ENCODE measurements at regions not wholly inside any gene's neighbourhood (a gene's known extent, or its start where the extent isn't known, plus 50 kb on each side); places are given as distances from the start of the nearest gene placed in this dataset.
"Not testable (repeated sequence)": the region's sequence is repeated elsewhere in the genome, so short reads cannot be mapped to it uniquely, and the experiment has no call there.

DNA sequence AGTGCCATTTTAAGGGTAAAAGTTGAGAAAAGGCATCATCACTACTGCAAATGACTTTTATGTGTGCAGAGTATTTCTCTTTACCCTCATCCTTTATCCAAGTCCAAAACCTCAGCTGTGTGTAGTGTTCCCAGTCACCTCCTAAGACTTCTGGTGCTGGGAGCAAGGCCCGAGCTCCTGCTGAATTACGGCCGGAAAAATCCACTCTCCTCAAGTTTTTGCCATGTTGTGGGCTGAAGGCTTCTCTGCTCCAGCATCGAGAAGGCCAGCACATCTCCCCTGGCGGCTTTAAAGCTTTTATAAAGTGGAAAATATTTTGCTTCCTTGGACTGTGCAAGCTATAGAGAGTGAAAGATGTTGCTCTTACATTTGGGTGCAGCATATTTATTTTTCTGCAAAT lies 153.2 kb upstream of the THBS2 start:
- H3K4me1 Mint-ChIP-seq, result no peaks in the 10 kb centered on the region
- H3K27me3 ChIP-seq (ENCODE audit: insufficient read depth, low read length, poor library complexity, severe bottlenecking), result no peaks in the 10 kb centered on the region
- no peak overlapping the region for H3K27ac Mint-ChIP-seq
- H3K4me3 ChIP-seq (ENCODE audit: low read length), result no peak overlapping the region
- no peaks in the 10 kb centered on the region for H3K4me1 ChIP-seq (ENCODE audit: insufficient read depth, low read length)
- POLR2A ChIA-PET, result no interaction called here
- H3K36me3 ChIP-seq (ENCODE audit: insufficient read depth, low read length), result no peaks in the 10 kb centered on the region
- CTCF ChIA-PET, result no interaction called here
- no peaks in the 10 kb centered on the region for H3K9me3 ChIP-seq (ENCODE audit: low read length)
- H3K36me3 Mint-ChIP-seq, result no peaks in the 10 kb centered on the region
- H3K4me3 Mint-ChIP-seq, result no peak overlapping the region
- H3K27me3 Mint-ChIP-seq, result peaks cover 11 to 36% of the 10 kb centered on the region in 2 donors
- no peak overlapping the region for H3K27ac ChIP-seq (ENCODE audit: low read depth, low read length)
- DNase-seq, result no peak
- no peaks in the 10 kb centered on the region for H3K9me3 Mint-ChIP-seq

DNA sequence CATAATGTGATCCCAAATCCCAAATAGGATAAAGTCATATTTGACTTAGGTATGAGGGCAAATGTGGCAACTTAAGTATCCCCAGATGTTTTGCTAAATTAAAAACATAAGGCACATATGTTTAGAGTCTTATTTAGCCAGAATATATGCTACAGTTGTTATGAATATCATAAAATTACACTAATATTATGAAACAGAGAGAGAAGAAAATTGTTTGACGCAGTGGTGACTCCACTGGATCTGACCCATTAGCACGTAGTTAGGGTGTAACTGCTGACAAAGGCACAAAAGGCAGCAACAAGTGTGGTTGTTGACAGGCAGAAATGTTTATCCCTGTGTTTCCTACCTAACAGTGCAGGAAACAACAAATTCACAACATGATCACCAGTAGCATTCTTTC lies 152.4 kb upstream of the THBS2 start:
- DNase-seq, result no peak
- H3K4me1 ChIP-seq (ENCODE audit: insufficient read depth, low read length), result no peaks in the 10 kb centered on the region
- no peaks in the 10 kb centered on the region for H3K36me3 Mint-ChIP-seq
- ChIA-PET CTCF (no interaction called here), POLR2A (no interaction called here)
- no peak overlapping the region for H3K4me3 ChIP-seq (ENCODE audit: low read length)
- no peaks in the 10 kb centered on the region for H3K27me3 ChIP-seq (ENCODE audit: insufficient read depth, low read length, poor library complexity, severe bottlenecking)
- H3K9me3 ChIP-seq (ENCODE audit: low read length), result no peaks in the 10 kb centered on the region
- no peak overlapping the region for H3K27ac Mint-ChIP-seq
- no peaks in the 10 kb centered on the region for H3K4me1 Mint-ChIP-seq
- H3K27me3 Mint-ChIP-seq, result peaks cover 9 to 36% of the 10 kb centered on the region in 2 donors
- H3K9me3 Mint-ChIP-seq, result no peaks in the 10 kb centered on the region
- no peak overlapping the region for H3K27ac ChIP-seq (ENCODE audit: low read depth, low read length)
- H3K36me3 ChIP-seq (ENCODE audit: insufficient read depth, low read length), result no peaks in the 10 kb centered on the region
- H3K4me3 Mint-ChIP-seq, result no peak overlapping the region

DNA sequence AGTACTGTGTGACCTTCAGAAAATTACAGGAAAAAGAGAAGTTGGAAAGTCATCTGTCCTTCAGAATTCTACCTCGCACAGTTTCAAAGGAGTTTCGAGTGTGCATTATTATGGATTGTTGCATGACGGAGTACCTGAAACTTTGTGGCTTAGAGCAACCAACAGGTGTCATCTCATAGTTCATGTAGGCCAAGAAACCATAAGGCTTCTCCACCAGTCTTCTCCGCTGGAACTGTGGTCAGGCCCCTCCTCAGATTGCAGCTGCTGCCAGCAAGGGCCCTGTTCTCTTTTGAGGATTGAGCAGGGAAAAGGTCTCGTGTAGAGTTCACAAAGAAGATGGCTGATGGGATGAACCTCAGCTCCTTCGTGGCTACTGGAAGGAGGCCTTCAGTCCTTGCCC lies 151.2 kb upstream of the THBS2 start:
- Mint-ChIP-seq H3K4me1 (no peaks in the 10 kb centered on the region), H3K9me3 (no peaks in the 10 kb centered on the region), H3K4me3 (no peak overlapping the region), H3K36me3 (no peaks in the 10 kb centered on the region), H3K27me3 (peaks cover 5 to 24% of the 10 kb centered on the region in 2 donors), H3K27ac (no peak overlapping the region)
- Histone ChIP-seq H3K9me3 (ENCODE audit: low read length) (no peaks in the 10 kb centered on the region), H3K4me3 (ENCODE audit: low read length) (no peak overlapping the region), H3K36me3 (ENCODE audit: insufficient read depth, low read length) (no peaks in the 10 kb centered on the region), H3K27ac (ENCODE audit: low read depth, low read length) (no peak overlapping the region), H3K4me1 (ENCODE audit: insufficient read depth, low read length) (no peaks in the 10 kb centered on the region), H3K27me3 (ENCODE audit: insufficient read depth, low read length, poor library complexity, severe bottlenecking) (no peaks in the 10 kb centered on the region)
- DNase-seq, result no peak
- POLR2A ChIA-PET, result no interaction called here
- CTCF ChIA-PET, result no interaction called here

DNA sequence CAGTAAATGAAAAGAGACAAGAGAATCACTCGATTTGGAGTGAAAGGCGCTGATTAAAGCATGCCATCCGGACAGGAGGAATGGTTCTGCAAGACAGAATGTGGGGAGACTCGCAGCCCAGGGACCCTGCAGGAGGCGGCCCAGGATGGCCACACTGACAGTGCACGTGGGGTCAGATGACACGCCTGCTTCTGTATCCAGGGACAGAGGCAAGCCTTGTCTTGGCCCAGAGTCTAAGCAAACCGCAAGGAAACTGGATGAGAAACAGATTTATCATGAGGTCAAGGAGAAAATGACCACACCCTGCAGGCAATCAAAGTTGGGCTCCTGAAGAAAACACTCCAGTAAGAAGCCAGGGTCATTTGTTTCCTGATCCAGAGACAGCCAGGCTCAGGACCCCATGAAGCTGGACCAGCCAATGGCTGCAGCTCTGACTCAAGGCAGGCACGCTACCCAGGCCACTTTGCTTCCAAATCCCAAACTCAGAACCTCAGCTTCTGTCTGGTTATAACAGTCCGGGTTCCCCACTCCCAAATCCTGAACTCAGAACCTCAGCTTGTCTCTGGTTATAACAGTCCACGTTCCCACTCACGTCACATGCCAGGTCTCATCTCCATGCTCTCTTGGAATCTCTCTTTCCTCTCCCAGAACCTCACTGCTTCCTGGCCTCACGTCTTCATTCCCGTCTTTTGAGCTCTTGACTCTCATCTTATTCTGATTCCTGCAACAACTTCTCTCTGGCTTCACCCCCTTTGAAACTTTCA lies 144.9 kb upstream of the THBS2 start:
- Mint-ChIP-seq H3K36me3 (no peaks in the 10 kb centered on the region), H3K4me1 (no peaks in the 10 kb centered on the region), H3K27ac (no peak overlapping the region), H3K4me3 (no peak overlapping the region), H3K27me3 (peaks cover 8 to 11% of the 10 kb centered on the region in 2 donors), H3K9me3 (peaks cover 0 to 2% (median 0%) of the 10 kb centered on the region in 5 donors)
- Histone ChIP-seq H3K4me3 (ENCODE audit: low read length) (no peak overlapping the region), H3K27ac (ENCODE audit: low read depth, low read length) (no peak overlapping the region), H3K27me3 (ENCODE audit: insufficient read depth, low read length, poor library complexity, severe bottlenecking) (no peaks in the 10 kb centered on the region), H3K4me1 (ENCODE audit: insufficient read depth, low read length) (no peaks in the 10 kb centered on the region), H3K9me3 (ENCODE audit: low read length) (no peaks in the 10 kb centered on the region), H3K36me3 (ENCODE audit: insufficient read depth, low read length) (no peaks in the 10 kb centered on the region)
- DNase-seq, result no peak
- POLR2A ChIA-PET, result no interaction called here
- CTCF ChIA-PET, result no interaction called here

DNA sequence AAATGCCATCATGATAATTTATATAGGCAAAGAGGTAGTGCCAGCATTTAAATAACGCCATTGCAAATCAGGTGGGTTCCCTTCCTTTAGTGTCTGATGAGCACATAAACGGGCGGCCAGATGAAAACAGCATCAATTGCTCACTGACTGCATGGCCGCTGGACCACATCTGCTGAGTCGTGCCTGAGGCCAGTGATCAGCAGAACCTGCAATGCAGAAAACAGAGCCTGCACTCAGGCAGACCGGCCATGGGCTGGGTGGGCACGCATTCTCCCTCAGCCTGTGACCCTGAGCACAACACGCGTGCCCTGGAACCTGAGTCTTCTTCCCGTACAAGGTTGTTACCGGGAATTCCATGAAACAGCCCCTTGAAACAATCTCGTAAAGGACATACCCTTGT lies 144.0 kb upstream of the THBS2 start:
- CTCF ChIA-PET, result no interaction called here
- Mint-ChIP-seq H3K27ac (no peak overlapping the region), H3K4me3 (no peak overlapping the region), H3K36me3 (no peaks in the 10 kb centered on the region), H3K9me3 (peaks cover 0 to 2% (median 0%) of the 10 kb centered on the region in 5 donors), H3K4me1 (no peaks in the 10 kb centered on the region), H3K27me3 (peaks cover 8 to 11% of the 10 kb centered on the region in 2 donors)
- H3K4me1 ChIP-seq (ENCODE audit: insufficient read depth, low read length), result no peaks in the 10 kb centered on the region
- POLR2A ChIA-PET, result no interaction called here
- H3K27ac ChIP-seq (ENCODE audit: low read depth, low read length), result no peak overlapping the region
- H3K27me3 ChIP-seq (ENCODE audit: insufficient read depth, low read length, poor library complexity, severe bottlenecking), result no peaks in the 10 kb centered on the region
- DNase-seq, result no peak
- H3K4me3 ChIP-seq (ENCODE audit: low read length), result no peak overlapping the region
- no peaks in the 10 kb centered on the region for H3K9me3 ChIP-seq (ENCODE audit: low read length)
- H3K36me3 ChIP-seq (ENCODE audit: insufficient read depth, low read length), result no peaks in the 10 kb centered on the region

DNA sequence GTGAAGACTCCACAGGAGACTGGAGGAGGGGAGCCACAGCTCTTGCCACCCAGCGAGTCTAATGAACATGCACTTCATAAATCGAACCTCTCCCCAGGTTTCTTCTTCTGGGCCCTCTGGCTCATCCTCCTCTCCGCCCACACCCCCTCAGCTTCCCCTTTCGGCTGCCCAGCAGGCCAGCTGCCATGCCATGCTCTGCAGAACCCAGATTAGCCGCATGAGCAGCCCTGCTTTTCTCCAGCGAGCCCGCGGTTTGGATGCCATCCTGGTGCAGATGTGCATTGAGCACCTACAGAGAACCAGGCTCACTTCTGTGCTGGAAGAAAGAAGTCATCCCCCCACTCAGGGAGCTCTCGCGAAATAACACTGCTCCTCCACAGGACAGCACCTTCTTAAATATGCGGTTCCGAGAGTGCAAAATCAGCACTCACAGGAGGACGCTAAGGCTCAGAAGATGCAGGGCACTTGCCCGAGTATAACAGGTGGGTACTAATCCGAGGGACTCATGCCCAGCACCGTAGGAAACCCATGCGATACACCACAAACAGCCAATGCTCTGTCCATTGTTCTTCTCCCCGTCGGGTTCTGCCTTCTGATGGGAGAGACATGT lies 143.0 kb upstream of the THBS2 start:
- H3K4me3 Mint-ChIP-seq, result no peak overlapping the region
- no peak overlapping the region for H3K27ac ChIP-seq (ENCODE audit: low read depth, low read length)
- no peak overlapping the region for H3K4me3 ChIP-seq (ENCODE audit: low read length)
- CTCF ChIA-PET, result no interaction called here
- no peaks in the 10 kb centered on the region for H3K36me3 Mint-ChIP-seq
- H3K9me3 Mint-ChIP-seq, result peaks cover 0 to 4% (median 0%) of the 10 kb centered on the region in 5 donors
- no peaks in the 10 kb centered on the region for H3K4me1 ChIP-seq (ENCODE audit: insufficient read depth, low read length)
- H3K9me3 ChIP-seq (ENCODE audit: low read length), result no peaks in the 10 kb centered on the region
- DNase-seq, result no peak
- no peak overlapping the region for H3K27ac Mint-ChIP-seq
- H3K27me3 Mint-ChIP-seq, result peaks cover 8 to 11% of the 10 kb centered on the region in 2 donors
- H3K4me1 Mint-ChIP-seq, result no peaks in the 10 kb centered on the region
- POLR2A ChIA-PET, result no interaction called here
- H3K27me3 ChIP-seq (ENCODE audit: insufficient read depth, low read length, poor library complexity, severe bottlenecking), result no peaks in the 10 kb centered on the region
- no peaks in the 10 kb centered on the region for H3K36me3 ChIP-seq (ENCODE audit: insufficient read depth, low read length)

DNA sequence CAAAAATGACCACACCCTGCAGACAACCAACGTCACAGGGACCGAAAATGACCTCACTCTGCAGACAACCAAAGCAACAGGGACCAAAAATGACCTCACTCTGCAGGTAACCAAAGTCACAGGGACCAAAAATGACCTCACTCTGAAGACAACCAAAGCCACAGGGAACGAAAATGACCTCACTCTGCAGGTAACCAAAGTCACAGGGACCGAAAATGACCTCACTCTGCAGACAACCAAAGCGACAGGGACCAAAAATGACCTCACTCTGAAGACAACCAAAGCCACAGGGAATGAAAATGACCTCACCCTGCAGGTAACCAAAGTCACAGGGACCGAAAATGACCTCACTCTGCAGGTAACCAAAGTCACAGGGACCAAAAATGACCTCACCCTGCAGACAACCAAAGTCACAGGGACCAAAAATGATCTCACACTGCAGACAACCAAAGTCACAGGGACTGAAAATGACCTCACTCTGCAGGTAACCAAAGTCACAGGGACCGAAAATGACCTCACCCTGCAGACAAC lies 142.4 kb upstream of the THBS2 start:
- H3K4me1 ChIP-seq (ENCODE audit: insufficient read depth, low read length); H3K9me3 ChIP-seq (ENCODE audit: low read length); H3K27ac Mint-ChIP-seq; H3K36me3 ChIP-seq (ENCODE audit: insufficient read depth, low read length); DNase-seq; H3K27me3 ChIP-seq (ENCODE audit: insufficient read depth, low read length, poor library complexity, severe bottlenecking); H3K4me3 ChIP-seq (ENCODE audit: low read length); CTCF ChIA-PET; H3K4me3 Mint-ChIP-seq; H3K9me3 Mint-ChIP-seq; H3K27ac ChIP-seq (ENCODE audit: low read depth, low read length); H3K36me3 Mint-ChIP-seq; H3K4me1 Mint-ChIP-seq; POLR2A ChIA-PET: not testable (repeated sequence)
- peaks cover 8 to 11% of the 10 kb centered on the region in 2 donors for H3K27me3 Mint-ChIP-seq

DNA sequence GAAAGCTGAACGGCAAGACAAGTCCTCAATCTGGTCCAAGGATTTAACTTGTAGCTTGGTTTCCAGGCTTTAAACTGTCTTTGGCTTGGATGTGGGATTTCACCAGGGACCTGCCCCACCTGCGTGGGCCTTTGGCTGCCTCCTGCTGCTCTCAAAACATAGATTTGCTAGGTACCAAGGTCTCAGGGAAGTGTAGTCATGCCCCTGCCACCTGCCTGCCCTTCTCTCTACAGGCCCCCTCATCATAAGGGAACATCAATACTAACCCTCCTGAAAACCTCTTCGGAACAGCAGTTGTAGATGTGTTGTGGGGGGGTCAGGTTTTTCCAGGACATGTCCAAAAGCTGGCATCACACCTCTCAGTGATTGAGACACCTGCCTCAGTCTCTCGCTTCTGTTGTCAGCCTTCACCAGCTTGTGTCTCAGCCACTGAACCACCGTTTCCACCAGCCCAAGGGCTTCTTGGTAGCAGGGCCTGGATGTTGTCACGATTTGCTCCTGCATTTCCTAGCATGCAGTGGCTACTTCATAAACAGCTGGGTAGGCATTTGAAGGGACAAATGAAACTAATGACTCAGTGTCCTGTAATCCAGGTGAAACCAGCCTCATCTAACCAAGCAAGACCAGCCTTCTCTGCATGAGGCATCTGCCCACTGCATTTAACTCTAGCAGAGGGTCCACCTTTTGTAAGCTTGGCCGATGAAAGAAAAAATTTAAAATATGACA lies 141.6 kb upstream of the THBS2 start:
- Histone ChIP-seq H3K4me1 (ENCODE audit: insufficient read depth, low read length) (no peaks in the 10 kb centered on the region), H3K36me3 (ENCODE audit: insufficient read depth, low read length) (no peaks in the 10 kb centered on the region), H3K27ac (ENCODE audit: low read depth, low read length) (no peak overlapping the region), H3K4me3 (ENCODE audit: low read length) (no peak overlapping the region), H3K9me3 (ENCODE audit: low read length) (no peaks in the 10 kb centered on the region), H3K27me3 (ENCODE audit: insufficient read depth, low read length, poor library complexity, severe bottlenecking) (no peaks in the 10 kb centered on the region)
- CTCF ChIA-PET, result no interaction called here
- Mint-ChIP-seq H3K36me3 (no peaks in the 10 kb centered on the region), H3K4me3 (no peak overlapping the region), H3K4me1 (no peaks in the 10 kb centered on the region), H3K27ac (no peak overlapping the region), H3K9me3 (peaks cover 0 to 10% (median 0%) of the 10 kb centered on the region in 5 donors), H3K27me3 (peaks cover 8 to 11% of the 10 kb centered on the region in 2 donors)
- POLR2A ChIA-PET, result no interaction called here
- DNase-seq, result no peak

Data from CD8-positive, alpha-beta memory T cell (primary cell).